ENCODE measurements at regions not wholly inside any gene's neighbourhood (a gene's known extent, or its start where the extent isn't known, plus 50 kb on each side); places are given as distances from the start of the nearest gene placed in this dataset.
"Not testable (repeated sequence)": the region's sequence is repeated elsewhere in the genome, so short reads cannot be mapped to it uniquely, and the experiment has no call there.

GRCh38 chr3:16708285-16708684, 103.1 kb upstream of the DAZL start:
- DNase-seq (no peak), ATAC-seq (no peak)

GRCh38 chr3:16711691-16712090, 106.5 kb upstream of the DAZL start:
- ATAC-seq, DNase-seq: not testable (repeated sequence)

- DNase-seq (no peak), ATAC-seq (no peak)
These were observed 110.1 kb upstream of the DAZL start for GRCh38 chr3:16715281-16715680.

- ATAC-seq: no peak
- DNase-seq: no peak
These were observed 114.2 kb upstream of the DAZL start for GRCh38 chr3:16719426-16719825.

- DNase-seq (no peak), ATAC-seq (peak; percentile 63)
These were observed 115.2 kb upstream of the DAZL start for GRCh38 chr3:16720367-16720940.

GRCh38 chr3:16721494-16721893, 116.3 kb upstream of the DAZL start:
- ATAC-seq (no peak), DNase-seq (no peak)

- ATAC-seq: no peak
These were observed 118.8 kb upstream of the DAZL start for GRCh38 chr3:16723978-16724377.

GRCh38 chr3:16724487-16724886, 119.3 kb upstream of the DAZL start:
- no peak for ATAC-seq
- DNase-seq: no peak

More at GRCh38 chr3:16723978-16724377, 118.8 kb upstream of the DAZL start:
- no peak for DNase-seq

- DNase-seq: no peak
- ATAC-seq: no peak
These were observed 120.7 kb upstream of the DAZL start for GRCh38 chr3:16725972-16726371.

GRCh38 chr3:16728770-16729745, 123.8 kb upstream of the DAZL start:
- no peak for ATAC-seq
- no peak for DNase-seq

- DNase-seq (no peak), ATAC-seq (no peak)
These were observed 133.2 kb upstream of the DAZL start for GRCh38 chr3:16738451-16738850.

GRCh38 chr3:16739541-16740105, 134.4 kb upstream of the DAZL start:
- no peak for ATAC-seq
- no peak for DNase-seq

- ATAC-seq (no peak), DNase-seq (no peak)
These were observed 135.3 kb upstream of the DAZL start for GRCh38 chr3:16740515-16740914.

GRCh38 chr3:16741103-16741758, 136.0 kb upstream of the DAZL start:
- peak; percentile 34 for DNase-seq
- peak; percentile 79 for ATAC-seq

GRCh38 chr3:16741890-16742289, 136.7 kb upstream of the DAZL start:
- peak; percentile 38 for DNase-seq
- peak; percentile 85 for ATAC-seq

- DNase-seq (no peak), ATAC-seq (peak; percentile 36)
These were observed 138.1 kb upstream of the DAZL start for GRCh38 chr3:16743276-16743675.

GRCh38 chr3:16759227-16759903, 125.4 kb upstream of the PLCL2 start:
- ATAC-seq (no peak), DNase-seq (no peak)

GRCh38 chr3:16761571-16761970, 123.2 kb upstream of the PLCL2 start:
- ATAC-seq (no peak), DNase-seq (no peak)

GRCh38 chr3:16765661-16766060, 119.1 kb upstream of the PLCL2 start:
- ATAC-seq (no peak), DNase-seq (no peak)

GRCh38 chr3:16767006-16767405, 117.7 kb upstream of the PLCL2 start:
- DNase-seq: no peak
- ATAC-seq: no peak

- no peak for ATAC-seq
- no peak for DNase-seq
These were observed 116.7 kb upstream of the PLCL2 start for GRCh38 chr3:16768014-16768413.

- no peak for DNase-seq
- ATAC-seq: no peak
These were observed 115.8 kb upstream of the PLCL2 start for GRCh38 chr3:16768956-16769355.

Data from stimulated activated naive CD8-positive, alpha-beta T cell treated with anti-CD3 and anti-CD28 coated beads, Interleukin-15, Interleukin-2, amounts not matched to agents 100 U/mL and 50 U/mL, for 24 hours (primary cell).